Memory B cell (primary cell): ENCODE measurements at regions not wholly inside any gene's neighbourhood (a gene's known extent, or its start where the extent isn't known, plus 50 kb on each side); places are given as distances from the start of the nearest gene placed in this dataset.

Experiments used
- ATAC-seq: fragments of 150-1000 bp; cut with Tn5 transposase; 2 replicates; pipeline ENCODE4 v1.10.0; 2021; ENCODE audit warnings: low read depth, mild to moderate bottlenecking, moderate library complexity
- DNase-seq, 2 donors: peaks; one replicate each; pipeline ENCODE4 v3.0.0; 2022; ENCODE audit warnings: low spot score in 2 of 2
- H3K27ac Mint-ChIP-seq: one replicate; pipeline ENCODE4 v1.8.0; 2022; ENCODE audit warnings: mild to moderate bottlenecking, moderate library complexity, mixed read lengths
- H3K27me3 Mint-ChIP-seq: one replicate; pipeline ENCODE4 v1.8.0; 2022; ENCODE audit warnings: mixed read lengths
- H3K36me3 Mint-ChIP-seq: one replicate; pipeline ENCODE4 v1.8.0; 2022; ENCODE audit warnings: mild to moderate bottlenecking, mixed read lengths
- H3K4me1 Mint-ChIP-seq: one replicate; pipeline ENCODE4 v1.8.0; 2022; ENCODE audit warnings: mixed read lengths
- H3K4me3 Mint-ChIP-seq: one replicate; pipeline ENCODE4 v1.8.0; 2022; ENCODE audit warnings: mild to moderate bottlenecking, moderate library complexity, mixed read lengths
- H3K9me3 Mint-ChIP-seq: one replicate; pipeline ENCODE4 v1.8.0; 2022; ENCODE audit warnings: mixed read lengths

DNA sequence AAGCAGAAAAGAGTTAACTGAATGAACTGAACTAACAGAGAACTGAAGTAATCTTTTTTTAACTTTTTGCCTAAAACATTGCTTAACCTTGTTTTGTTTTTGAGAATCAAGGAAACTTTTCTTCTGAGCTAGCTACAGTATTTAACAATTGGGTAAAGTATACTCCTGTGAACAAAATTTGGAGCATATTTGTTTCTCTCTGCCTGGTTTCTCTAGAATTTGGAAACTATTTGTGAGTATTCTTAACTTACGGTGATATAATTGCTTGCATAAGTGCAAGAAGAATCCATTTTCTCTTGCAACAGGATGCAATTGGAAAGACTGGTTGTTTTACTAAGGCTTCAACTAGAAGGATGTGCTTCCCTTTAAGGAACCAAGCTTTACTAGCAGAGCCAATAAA lies 65.9 kb upstream of the FAM98A start:
- Mint-ChIP-seq H3K9me3 (peaks cover 2% of the 10 kb centered on the region), H3K36me3 (no peaks in the 10 kb centered on the region), H3K27ac (no peak overlapping the region), H3K27me3 (peaks cover 1% of the 10 kb centered on the region), H3K4me1 (no peaks in the 10 kb centered on the region), H3K4me3 (no peak overlapping the region)
- ATAC-seq (no peak), DNase-seq (no peak)

DNA sequence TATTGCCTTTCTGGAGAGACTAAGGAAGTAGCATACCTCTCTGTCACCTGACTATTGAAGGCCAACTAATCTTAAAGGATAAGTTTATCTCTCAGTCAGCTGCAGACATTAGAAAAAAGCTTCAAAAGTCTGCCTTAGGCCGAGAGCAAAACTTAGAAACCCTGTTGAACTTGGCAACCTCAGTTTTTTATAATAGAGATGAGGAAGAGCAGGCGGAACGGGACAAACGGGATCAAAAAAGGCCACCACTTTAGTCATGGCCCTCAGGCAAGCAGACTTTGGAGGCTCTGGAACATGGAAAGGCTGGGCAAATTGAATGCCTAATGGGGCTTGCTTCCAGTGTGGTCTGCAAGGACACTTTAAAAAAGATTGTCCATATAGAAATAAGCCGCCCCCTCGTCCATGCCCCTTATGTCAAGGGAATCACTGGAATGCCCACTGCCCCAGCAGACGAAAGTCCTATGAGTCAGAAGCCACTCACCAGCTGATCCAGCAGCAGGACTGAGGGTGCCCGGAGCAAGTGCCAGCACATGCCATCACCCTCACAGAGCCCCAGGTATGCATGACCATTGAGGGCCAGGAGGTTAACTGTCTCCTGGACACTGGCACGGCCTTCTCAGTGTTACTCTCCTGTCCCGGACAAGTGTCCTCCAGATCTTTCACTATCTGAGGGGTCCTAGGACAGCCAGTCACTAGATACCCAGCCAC lies 61.5 kb upstream of the FAM98A start:
- H3K4me1 Mint-ChIP-seq: no peaks in the 10 kb centered on the region
- H3K36me3 Mint-ChIP-seq: no peaks in the 10 kb centered on the region
- no peak overlapping the region for H3K27ac Mint-ChIP-seq
- DNase-seq (no peak), ATAC-seq (no peak)
- no peak overlapping the region for H3K4me3 Mint-ChIP-seq
- peaks cover 3% of the 10 kb centered on the region for H3K27me3 Mint-ChIP-seq
- H3K9me3 Mint-ChIP-seq: peaks cover 3% of the 10 kb centered on the region

DNA sequence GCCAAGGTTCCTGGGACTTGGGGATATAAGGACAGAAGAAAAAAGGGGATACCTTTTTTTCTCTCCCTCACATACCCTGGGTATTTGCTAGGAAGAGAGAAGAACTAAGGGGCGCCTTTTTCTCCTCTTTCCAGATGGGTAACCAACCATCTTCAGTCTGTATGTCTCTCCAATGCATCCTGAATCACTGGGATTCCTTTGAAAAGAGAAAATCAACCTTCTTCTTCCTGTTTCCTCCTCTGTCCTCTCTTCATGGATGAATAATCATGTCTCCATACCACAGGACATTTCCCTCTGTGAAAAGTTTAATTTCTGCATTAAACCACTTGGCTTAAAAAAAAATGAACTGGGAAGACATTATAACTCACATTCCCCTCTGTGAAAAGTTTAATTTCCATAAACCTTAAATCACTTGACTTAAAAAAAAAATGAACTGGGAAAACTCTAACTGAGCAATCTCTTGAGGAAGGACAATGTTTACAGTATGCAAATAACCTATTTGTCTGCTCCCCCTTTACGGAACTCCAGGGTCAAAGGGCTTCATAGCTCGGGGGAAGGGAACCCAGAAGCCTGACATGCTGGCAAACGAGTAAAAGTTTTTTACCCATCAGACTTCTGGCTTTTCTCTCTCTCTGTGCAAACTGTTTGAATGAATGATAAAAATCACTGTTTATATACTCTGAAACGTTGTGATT lies 56.7 kb upstream of the FAM98A start:
- Mint-ChIP-seq H3K27me3 (peaks cover 6% of the 10 kb centered on the region), H3K27ac (no peak overlapping the region), H3K4me3 (no peak overlapping the region), H3K4me1 (no peaks in the 10 kb centered on the region), H3K9me3 (peaks cover 2% of the 10 kb centered on the region), H3K36me3 (no peaks in the 10 kb centered on the region)
- no peak for ATAC-seq
- no peak for DNase-seq

DNA sequence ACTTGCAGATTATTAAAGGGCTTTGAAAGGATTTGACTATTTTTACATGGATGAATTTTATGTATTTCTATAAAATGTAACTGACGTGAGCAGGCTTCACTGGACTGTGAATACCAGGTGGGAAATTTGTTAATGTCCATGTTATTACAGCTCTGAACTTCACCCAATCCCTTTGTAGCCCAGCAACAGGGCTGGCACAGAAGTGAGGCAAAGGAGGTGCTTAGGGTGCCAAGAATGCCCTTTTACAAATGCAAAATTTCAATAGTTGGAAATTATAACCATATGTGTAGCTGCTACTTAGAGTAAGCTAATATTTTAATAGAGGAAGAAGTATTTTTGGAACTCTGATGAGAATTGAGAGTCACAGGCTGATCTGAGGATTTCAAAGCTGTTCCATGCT lies 53.7 kb upstream of the FAM98A start:
- Mint-ChIP-seq H3K27me3 (peaks cover 5% of the 10 kb centered on the region), H3K4me3 (no peak overlapping the region), H3K9me3 (peaks cover 2% of the 10 kb centered on the region), H3K27ac (no peak overlapping the region), H3K4me1 (peaks cover 4% of the 10 kb centered on the region), H3K36me3 (no peaks in the 10 kb centered on the region)
- no peak for ATAC-seq
- DNase-seq: no peak

DNA sequence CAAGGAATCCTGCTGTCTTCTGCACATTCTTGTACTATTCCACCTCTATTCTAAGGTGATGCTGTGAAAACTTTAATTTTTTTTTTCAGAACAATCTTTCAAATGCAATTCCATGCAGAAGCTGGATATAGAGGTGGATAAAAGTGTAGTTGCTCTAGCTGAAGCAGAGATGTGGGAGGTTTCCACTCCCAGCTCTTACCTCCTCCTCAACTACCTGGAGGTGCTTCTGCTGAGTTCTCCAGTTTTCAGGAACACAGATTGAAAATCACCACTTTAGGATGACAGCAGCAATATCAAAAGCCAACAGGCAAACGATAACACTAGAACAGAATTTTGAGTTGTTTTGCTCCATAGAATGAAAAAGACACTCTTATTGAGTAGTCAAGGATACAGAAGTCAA lies 51.1 kb upstream of the FAM98A start:
- H3K36me3 Mint-ChIP-seq: no peaks in the 10 kb centered on the region
- no peak overlapping the region for H3K27ac Mint-ChIP-seq
- DNase-seq (no peak), ATAC-seq (no peak)
- H3K9me3 Mint-ChIP-seq: peaks cover 2% of the 10 kb centered on the region
- H3K4me3 Mint-ChIP-seq: no peak overlapping the region
- H3K4me1 Mint-ChIP-seq: peaks cover 4% of the 10 kb centered on the region
- H3K27me3 Mint-ChIP-seq: peaks cover 8% of the 10 kb centered on the region
